Smooth muscle cell (in vitro differentiated cells): ENCODE measurements at regions not wholly inside any gene's neighbourhood (a gene's known extent, or its start where the extent isn't known, plus 50 kb on each side); places are given as distances from the start of the nearest gene placed in this dataset.

Experiments
- DNase-seq: peaks from one replicate; lab custom pipeline; 2025; ENCODE audit not compliant: unreplicated experiment; lab: John Stamatoyannopoulos, UW
- H2AFZ ChIP-seq: fragments of 200-600 bp; sonication (generic); 2 replicates; pipeline ENCODE4 v1.6.0; 2016; ENCODE audit warnings: antibody characterized with exemption, low read depth, mild to moderate bottlenecking
- H3F3A ChIP-seq: fragments of 200-600 bp; sonication (generic); 2 replicates; pipeline ENCODE4 v1.6.0; 2017; ENCODE audit warnings: antibody characterized with exemption, low read depth
- H3K27ac ChIP-seq: fragments of 200-600 bp; sonication (generic); 2 replicates; pipeline ENCODE4 v1.5.1; 2016; ENCODE audit warnings: low read depth, mild to moderate bottlenecking
- H3K27me3 ChIP-seq: fragments of 200-600 bp; sonication (generic); 2 replicates; pipeline ENCODE4 v1.6.1; 2016; ENCODE audit warnings: low read depth, mild to moderate bottlenecking
- H3K36me3 ChIP-seq: fragments of 200-600 bp; sonication (generic); 2 replicates; pipeline ENCODE4 v1.5.1; 2016; ENCODE audit warnings: low read depth
- H3K4me1 ChIP-seq: fragments of 200-600 bp; sonication (generic); 2 replicates; pipeline ENCODE4 v1.5.1; 2016; ENCODE audit warnings: low read depth
- H3K4me2 ChIP-seq: fragments of 200-600 bp; sonication (generic); 2 replicates; pipeline ENCODE4 v1.6.0; 2016; ENCODE audit warnings: mild to moderate bottlenecking
- H3K4me3 ChIP-seq: fragments of 200-600 bp; sonication (generic); 2 replicates; pipeline ENCODE4 v1.5.1; 2016; ENCODE audit warnings: mild to moderate bottlenecking
- H3K79me2 ChIP-seq: fragments of 200-600 bp; sonication (generic); 2 replicates; pipeline ENCODE4 v1.6.0; 2016; ENCODE audit warnings: low read depth, mild to moderate bottlenecking
- H3K9ac ChIP-seq: fragments of 200-600 bp; sonication (generic); 2 replicates; pipeline ENCODE4 v1.6.0; 2016; ENCODE audit warnings: low read depth
- H3K9me3 ChIP-seq: fragments of 200-600 bp; sonication (generic); replicated peaks from 2 replicates; pipeline ENCODE4 v1.5.1; 2016; ENCODE audit warnings: low read depth
- H4K20me1 ChIP-seq: fragments of 200-600 bp; sonication (generic); 2 replicates; pipeline ENCODE4 v1.6.0; 2016; ENCODE audit warnings: low read depth
- CTCF ChIP-seq: fragments of 200-600 bp; sonication (generic); IDR thresholded peaks from 2 replicates; pipeline ENCODE4 v1.5.1; 2017; ENCODE audit warnings: borderline replicate concordance, mild to moderate bottlenecking, antibody characterized with exemption; ENCODE audit not compliant: insufficient read depth, poor library complexity, severe bottlenecking
- WGBS: methylation state at CpG from one replicate; pipeline ENCODE4 v1.1.7; 2016; ENCODE audit warnings: low lambda C conversion rate; 5-methylcytosine and 5-hydroxymethylcytosine counted together

DNA sequence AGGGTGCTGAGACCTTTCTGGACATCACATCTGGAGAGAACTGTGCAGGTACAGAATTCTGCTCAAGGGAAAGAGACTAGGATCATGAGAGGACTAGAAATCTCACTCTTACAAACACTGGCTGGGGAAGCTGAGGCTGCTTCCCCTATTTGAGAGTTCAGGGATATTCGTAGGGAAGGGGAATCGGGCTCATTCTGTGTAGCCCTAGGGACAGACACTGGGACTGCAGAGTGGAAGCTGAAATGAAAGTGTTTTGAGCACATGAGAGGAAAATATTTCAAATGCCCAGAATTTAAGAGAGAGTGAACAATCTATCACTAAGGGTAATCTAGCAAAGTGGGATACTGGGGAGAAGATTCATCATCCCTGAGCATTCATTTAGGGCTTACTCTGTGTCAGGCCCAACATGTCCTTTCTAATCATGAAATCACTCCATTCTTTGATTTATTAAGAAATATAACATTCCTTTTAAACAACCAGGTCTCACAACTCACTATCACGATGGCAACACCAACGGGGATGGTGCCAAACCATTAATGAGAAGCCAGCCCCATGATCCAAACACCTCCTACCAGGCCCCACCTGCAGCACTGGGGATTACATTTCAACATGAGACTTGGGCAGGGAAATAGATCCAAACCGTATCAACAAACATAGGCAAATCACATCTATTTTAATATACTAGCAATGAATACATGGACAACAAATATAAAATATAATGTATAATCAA, 63.0 kb downstream of the CPN2 start:
- Histone ChIP-seq H3K4me2 (no peak overlapping the region), H4K20me1 (no peaks in the 10 kb centered on the region), H3K27ac (no peak overlapping the region), H3K4me1 (peaks cover 30% of the 10 kb centered on the region), H3K9ac (no peak overlapping the region), H3K9me3 (no peaks in the 10 kb centered on the region), H3K27me3 (no peaks in the 10 kb centered on the region), H3K36me3 (no peaks in the 10 kb centered on the region), H2AFZ (no peak overlapping the region), H3K79me2 (no peaks in the 10 kb centered on the region), H3F3A (no peaks in the 10 kb centered on the region), H3K4me3 (no peak overlapping the region)
- 94% methylated on average over 5 of the region's 5 CpGs for WGBS
- TF ChIP-seq CTCF, result no peak
- DNase-seq, result no peak
